ENCODE measurements at regions not wholly inside any gene's neighbourhood (a gene's known extent, or its start where the extent isn't known, plus 50 kb on each side); places are given as distances from the start of the nearest gene placed in this dataset.
"Not testable (repeated sequence)": the region's sequence is repeated elsewhere in the genome, so short reads cannot be mapped to it uniquely, and the experiment has no call there.

DNA sequence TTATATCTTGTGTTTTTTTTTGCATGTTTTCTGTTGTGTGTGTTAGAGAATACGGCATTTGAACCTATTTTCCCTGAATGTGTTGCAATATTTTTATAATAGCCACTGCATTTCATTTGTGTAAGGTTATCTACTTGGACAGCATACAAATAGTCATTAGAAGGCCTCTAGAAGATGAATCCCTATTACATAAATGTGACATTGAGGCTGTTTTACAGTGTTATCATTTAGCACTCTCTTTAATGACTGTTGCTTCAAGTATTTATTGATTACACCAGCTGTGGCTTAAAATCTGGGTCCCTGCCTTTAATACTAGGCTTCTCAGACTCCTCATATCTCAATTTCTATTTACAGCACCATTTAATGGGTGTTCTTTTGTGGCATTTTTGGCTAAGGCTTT, 465.8 kb downstream of the FRK start:
- H2AFZ ChIP-seq (ENCODE audit: low read length) = no peak overlapping the region
- no peaks in the 10 kb centered on the region for H3K79me2 ChIP-seq (ENCODE audit: insufficient read depth, low read length)
- no peak overlapping the region for H3K4me2 ChIP-seq (ENCODE audit: low read length)
- no peaks in the 10 kb centered on the region; the same call in 1 of the 2 replicates for H3K9me2 ChIP-seq (ENCODE audit: low read depth, low read length)
- no peaks in the 10 kb centered on the region for H3K27me3 ChIP-seq (ENCODE audit: insufficient read depth, low read length)
- no peak for TF ChIP-seq EZH2 (IDR thresholded peaks at IDR 0.05; ENCODE audit: borderline replicate concordance, low read length)
- TF ChIP-seq, protein P1, sequence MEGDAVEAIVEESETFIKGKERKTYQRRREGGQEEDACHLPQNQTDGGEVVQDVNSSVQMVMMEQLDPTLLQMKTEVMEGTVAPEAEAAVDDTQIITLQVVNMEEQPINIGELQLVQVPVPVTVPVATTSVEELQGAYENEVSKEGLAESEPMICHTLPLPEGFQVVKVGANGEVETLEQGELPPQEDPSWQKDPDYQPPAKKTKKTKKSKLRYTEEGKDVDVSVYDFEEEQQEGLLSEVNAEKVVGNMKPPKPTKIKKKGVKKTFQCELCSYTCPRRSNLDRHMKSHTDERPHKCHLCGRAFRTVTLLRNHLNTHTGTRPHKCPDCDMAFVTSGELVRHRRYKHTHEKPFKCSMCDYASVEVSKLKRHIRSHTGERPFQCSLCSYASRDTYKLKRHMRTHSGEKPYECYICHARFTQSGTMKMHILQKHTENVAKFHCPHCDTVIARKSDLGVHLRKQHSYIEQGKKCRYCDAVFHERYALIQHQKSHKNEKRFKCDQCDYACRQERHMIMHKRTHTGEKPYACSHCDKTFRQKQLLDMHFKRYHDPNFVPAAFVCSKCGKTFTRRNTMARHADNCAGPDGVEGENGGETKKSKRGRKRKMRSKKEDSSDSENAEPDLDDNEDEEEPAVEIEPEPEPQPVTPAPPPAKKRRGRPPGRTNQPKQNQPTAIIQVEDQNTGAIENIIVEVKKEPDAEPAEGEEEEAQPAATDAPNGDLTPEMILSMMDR (IDR thresholded peaks at IDR 0.05; ENCODE audit: low read length) = no peak
- H3K9ac ChIP-seq (ENCODE audit: low read length) = no peak overlapping the region
- no peaks in the 10 kb centered on the region for H3K9me3 ChIP-seq (ENCODE audit: low read length)
- H3K36me3 ChIP-seq (ENCODE audit: insufficient read depth, low read length) = no peaks in the 10 kb centered on the region
- H3K4me3 ChIP-seq (ENCODE audit: low read depth, low read length, poor library complexity, severe bottlenecking) = no peak overlapping the region
- no peak overlapping the region for H3K27ac ChIP-seq (ENCODE audit: low read depth, low read length, poor library complexity, severe bottlenecking)
- H3F3A ChIP-seq (ENCODE audit: insufficient read depth, low read length) = no peaks in the 10 kb centered on the region
- no peaks in the 10 kb centered on the region for H4K20me1 ChIP-seq (ENCODE audit: insufficient read depth, low read length)
- no peaks in the 10 kb centered on the region for H3K4me1 ChIP-seq (ENCODE audit: insufficient read depth, low read length, severe bottlenecking)

DNA sequence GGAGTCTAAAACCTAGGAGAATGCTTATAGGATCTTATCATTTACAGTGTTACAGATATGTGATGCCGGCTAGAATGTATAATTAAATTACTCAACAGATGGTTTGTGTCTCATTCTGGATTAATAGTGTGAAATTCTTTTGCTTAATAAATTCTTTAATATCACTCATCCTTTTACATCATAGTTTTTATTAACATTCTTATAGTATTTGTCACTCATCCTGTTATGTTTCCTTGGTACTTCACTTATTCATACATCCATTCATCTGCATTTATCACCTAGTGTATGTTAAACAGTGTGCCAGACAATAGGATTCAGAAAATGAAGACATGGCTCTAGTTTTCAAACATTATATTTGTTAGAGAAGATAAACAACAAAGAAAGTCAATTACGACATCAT, 468.7 kb downstream of the FRK start:
- H3K36me3 ChIP-seq (ENCODE audit: insufficient read depth, low read length) = no peaks in the 10 kb centered on the region
- H3K27ac ChIP-seq (ENCODE audit: low read depth, low read length, poor library complexity, severe bottlenecking) = no peak overlapping the region
- H3K27me3 ChIP-seq (ENCODE audit: insufficient read depth, low read length) = no peaks in the 10 kb centered on the region
- H3K79me2 ChIP-seq (ENCODE audit: insufficient read depth, low read length) = no peaks in the 10 kb centered on the region
- TF ChIP-seq, protein P1 (IDR thresholded peaks at IDR 0.05; ENCODE audit: low read length) = no peak
- TF ChIP-seq EZH2 (IDR thresholded peaks at IDR 0.05; ENCODE audit: borderline replicate concordance, low read length) = no peak
- no peak overlapping the region for H2AFZ ChIP-seq (ENCODE audit: low read length)
- no peak overlapping the region for H3K4me2 ChIP-seq (ENCODE audit: low read length)
- H3K4me3 ChIP-seq (ENCODE audit: low read depth, low read length, poor library complexity, severe bottlenecking) = no peak overlapping the region
- H3K9me3 ChIP-seq (ENCODE audit: low read length) = no peaks in the 10 kb centered on the region
- no peaks in the 10 kb centered on the region for H3F3A ChIP-seq (ENCODE audit: insufficient read depth, low read length)
- H4K20me1 ChIP-seq (ENCODE audit: insufficient read depth, low read length) = no peaks in the 10 kb centered on the region
- H3K4me1 ChIP-seq (ENCODE audit: insufficient read depth, low read length, severe bottlenecking) = no peaks in the 10 kb centered on the region
- no peak overlapping the region for H3K9ac ChIP-seq (ENCODE audit: low read length)
- H3K9me2 ChIP-seq (ENCODE audit: low read depth, low read length) = no peaks in the 10 kb centered on the region; the same call in 1 of the 2 replicates

DNA sequence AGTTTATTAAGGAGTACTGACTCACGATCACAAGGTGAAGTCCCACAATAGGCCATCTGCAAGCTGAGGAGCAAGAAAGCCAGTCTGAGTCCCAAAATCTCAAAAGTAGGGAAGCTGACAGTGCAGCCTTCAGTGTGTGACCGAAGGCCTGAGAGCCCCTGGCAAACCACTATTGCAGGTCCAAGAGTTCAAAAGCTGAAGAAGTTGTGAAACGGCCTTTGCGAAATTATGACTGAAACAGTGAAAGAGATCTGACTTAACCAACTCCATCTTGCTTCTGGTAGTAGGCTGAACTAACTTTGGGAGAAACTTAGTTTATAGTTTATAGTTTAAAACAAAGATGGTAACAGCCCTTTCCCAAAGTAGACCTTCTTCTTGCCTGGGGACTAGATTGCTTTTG, 471.6 kb downstream of the FRK start:
- H3K36me3 ChIP-seq (ENCODE audit: insufficient read depth, low read length); H2AFZ ChIP-seq (ENCODE audit: low read length); H3K9ac ChIP-seq (ENCODE audit: low read length); H3K27me3 ChIP-seq (ENCODE audit: insufficient read depth, low read length); H4K20me1 ChIP-seq (ENCODE audit: insufficient read depth, low read length); H3K9me2 ChIP-seq (ENCODE audit: low read depth, low read length); H3K79me2 ChIP-seq (ENCODE audit: insufficient read depth, low read length); H3F3A ChIP-seq (ENCODE audit: insufficient read depth, low read length); H3K9me3 ChIP-seq (ENCODE audit: low read length); H3K4me3 ChIP-seq (ENCODE audit: low read depth, low read length, poor library complexity, severe bottlenecking); H3K27ac ChIP-seq (ENCODE audit: low read depth, low read length, poor library complexity, severe bottlenecking); H3K4me2 ChIP-seq (ENCODE audit: low read length); H3K4me1 ChIP-seq (ENCODE audit: insufficient read depth, low read length, severe bottlenecking): not testable (repeated sequence)

DNA sequence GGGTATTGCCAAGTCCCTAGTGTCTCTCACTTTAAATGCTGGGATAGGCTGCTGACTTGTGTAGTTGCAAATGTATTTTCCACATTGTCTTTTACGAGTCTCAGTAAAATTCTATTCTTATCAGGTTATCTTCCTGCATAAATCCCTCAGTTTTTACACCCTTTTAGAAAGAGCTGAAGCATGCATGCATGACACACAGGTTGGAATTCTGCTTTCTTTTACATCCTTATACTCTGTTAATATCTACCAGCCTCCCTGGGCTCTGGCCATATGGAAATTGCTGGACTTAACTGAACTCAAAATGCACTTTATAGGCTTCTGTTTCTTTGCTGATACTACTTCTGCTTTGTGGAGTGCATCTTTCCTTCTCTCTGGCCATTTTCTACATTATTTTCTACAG, 477.4 kb downstream of the FRK start:
- H3K27me3 ChIP-seq (ENCODE audit: insufficient read depth, low read length) = no peaks in the 10 kb centered on the region
- no peaks in the 10 kb centered on the region for H3K9me3 ChIP-seq (ENCODE audit: low read length)
- H3K79me2 ChIP-seq (ENCODE audit: insufficient read depth, low read length) = no peaks in the 10 kb centered on the region
- no peak overlapping the region for H3K4me2 ChIP-seq (ENCODE audit: low read length)
- no peaks in the 10 kb centered on the region for H3K9me2 ChIP-seq (ENCODE audit: low read depth, low read length)
- H3K27ac ChIP-seq (ENCODE audit: low read depth, low read length, poor library complexity, severe bottlenecking) = no peak overlapping the region
- no peak overlapping the region for H2AFZ ChIP-seq (ENCODE audit: low read length)
- no peak overlapping the region for H3K9ac ChIP-seq (ENCODE audit: low read length)
- no peaks in the 10 kb centered on the region for H3K4me1 ChIP-seq (ENCODE audit: insufficient read depth, low read length, severe bottlenecking)
- H3K36me3 ChIP-seq (ENCODE audit: insufficient read depth, low read length) = no peaks in the 10 kb centered on the region
- no peaks in the 10 kb centered on the region for H3F3A ChIP-seq (ENCODE audit: insufficient read depth, low read length)
- TF ChIP-seq EZH2 (IDR thresholded peaks at IDR 0.05; ENCODE audit: borderline replicate concordance, low read length) = no peak
- TF ChIP-seq, protein P1 (IDR thresholded peaks at IDR 0.05; ENCODE audit: low read length) = no peak
- no peak overlapping the region for H3K4me3 ChIP-seq (ENCODE audit: low read depth, low read length, poor library complexity, severe bottlenecking)
- no peaks in the 10 kb centered on the region for H4K20me1 ChIP-seq (ENCODE audit: insufficient read depth, low read length)

Measured in OCI-LY1 (cell line).